Adrenal gland (tissue), 9 donors: ENCODE measurements at regions not wholly inside any gene's neighbourhood (a gene's known extent, or its start where the extent isn't known, plus 50 kb on each side); places are given as distances from the start of the nearest gene placed in this dataset.

ENCODE experiments used
- DNase-seq, 7 donors: peaks; one replicate each; pipeline ENCODE4 v3.0.0-alpha.2; 2019 to 2020
- H3K27ac ChIP-seq, 5 donors: fragments of 200-600 bp; sonication (generic) in 4 of 5; 1 replicate in 3 of 5; 2 replicates in 2 of 5; pipeline versions ENCODE4 v1.5.1 to v1.8.0; 2016 to 2020; ENCODE audit warnings: mild to moderate bottlenecking in 1 of 5
- H3K27me3 ChIP-seq: fragments of 200-600 bp; 2 replicates; pipeline ENCODE4 v1.8.0; 2021
- H3K36me3 ChIP-seq, 2 donors: fragments of 200-600 bp; replicated peaks in 1 of 2; 1 replicate in 1 of 2; 2 replicates in 1 of 2; pipeline versions ENCODE4 v1.5.1 to v1.8.0; 2018 to 2022
- H3K4me1 ChIP-seq, 2 donors: fragments of 200-600 bp; replicated peaks in 1 of 2; 1 replicate in 1 of 2; 2 replicates in 1 of 2; pipeline versions ENCODE4 v1.5.1 to v1.8.0; 2018 to 2021
- H3K4me3 ChIP-seq, 4 donors: fragments of 200-600 bp; sonication (generic) in 3 of 4; one replicate each; pipeline ENCODE4 v1.5.1; 2016 to 2018
- H3K9me3 ChIP-seq, 3 donors: fragments of 200-600 bp; sonication (generic) in 1 of 3; replicated peaks in 1 of 3; 1 replicate in 2 of 3; 2 replicates in 1 of 3; pipeline versions ENCODE4 v1.5.1 to v1.8.0; 2016 to 2021
- POLR2A ChIP-seq, 2 donors: fragments of 450-650 bp; IDR thresholded peaks; one replicate each; pipeline ENCODE4 v1.6.1; 2017; ENCODE audit warnings: antibody characterized with exemption in 2 of 2, mild to moderate bottlenecking in 2 of 2, moderate library complexity in 1 of 2
- WGBS, 4 donors: extraction: QIAGEN DNeasy Blood & Tissue Kit in 2 of 4; methylation state at CpG; one replicate each; pipeline versions ENCODE4 v1.1.5 to v1.1.7; 2013 to 2017; 5-methylcytosine and 5-hydroxymethylcytosine counted together
- intact Hi-C, 2 donors: fragments of 100-400 bp; cut with DNase I; formaldehyde crosslinking; loops; one replicate each; pipeline versions ENCODE4 v1.14.1 to v1.15.0; 2022 to 2023
- TF ChIP-seq, protein P1 (sequence below), 6 experiments: fragments of 450-650 bp in 4 of 6; fragments of 200-600 bp in 2 of 6; sonication (generic) in 1 of 6; IDR thresholded peaks; 1 replicate in 5 of 6; 2 replicates in 1 of 6; pipeline versions ENCODE4 v1.5.1 to v1.8.0; 2016 to 2021; ENCODE audit warnings: antibody characterized with exemption in 6 of 6, mild to moderate bottlenecking in 2 of 6, moderate library complexity in 1 of 6
- donor health status: healthy with polysubstance abuse.
- donor health status: Bipolar disorder and iron deficiency.
- donor health status: DM: yes; HTN: yes; CAD: no.
- donor health status: DM: no; HTN: no; CAD: no.
- donor health status: DM: no; HTN: no; CAD: no.

DNA sequence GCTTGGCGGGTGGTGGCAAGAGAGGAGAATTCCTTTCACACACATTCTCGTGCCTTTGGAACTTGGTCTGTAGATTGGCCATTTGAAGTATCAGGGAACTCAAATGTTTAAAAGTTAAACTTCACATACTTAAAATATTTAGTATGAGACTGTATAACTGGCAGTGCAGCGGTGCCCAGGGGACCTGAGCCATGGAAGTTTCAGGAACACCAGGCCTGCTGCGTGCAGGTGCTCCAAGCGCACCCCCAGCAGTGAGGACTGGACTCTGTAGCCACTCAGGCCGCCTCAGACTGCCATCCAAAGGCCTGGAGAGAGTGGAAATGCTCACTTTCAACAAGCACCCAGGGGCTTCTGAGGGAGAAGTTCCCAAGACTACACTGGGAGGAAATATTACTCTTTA lies 273.5 kb upstream of the IRX2 start:
- Histone ChIP-seq H3K27me3 (no peaks in the 10 kb centered on the region), H3K27ac (no peak overlapping the region), H3K9me3 (no peaks in the 10 kb centered on the region), H3K4me3 (no peak overlapping the region), H3K36me3 (no peaks in the 10 kb centered on the region), H3K4me1 (no peaks in the 10 kb centered on the region)
- intact Hi-C loops = no loop called here
- 70 to 78% (median 75%) methylated on average over 6 of the region's 6 CpGs for WGBS, 4 donors
- TF ChIP-seq, protein P1, sequence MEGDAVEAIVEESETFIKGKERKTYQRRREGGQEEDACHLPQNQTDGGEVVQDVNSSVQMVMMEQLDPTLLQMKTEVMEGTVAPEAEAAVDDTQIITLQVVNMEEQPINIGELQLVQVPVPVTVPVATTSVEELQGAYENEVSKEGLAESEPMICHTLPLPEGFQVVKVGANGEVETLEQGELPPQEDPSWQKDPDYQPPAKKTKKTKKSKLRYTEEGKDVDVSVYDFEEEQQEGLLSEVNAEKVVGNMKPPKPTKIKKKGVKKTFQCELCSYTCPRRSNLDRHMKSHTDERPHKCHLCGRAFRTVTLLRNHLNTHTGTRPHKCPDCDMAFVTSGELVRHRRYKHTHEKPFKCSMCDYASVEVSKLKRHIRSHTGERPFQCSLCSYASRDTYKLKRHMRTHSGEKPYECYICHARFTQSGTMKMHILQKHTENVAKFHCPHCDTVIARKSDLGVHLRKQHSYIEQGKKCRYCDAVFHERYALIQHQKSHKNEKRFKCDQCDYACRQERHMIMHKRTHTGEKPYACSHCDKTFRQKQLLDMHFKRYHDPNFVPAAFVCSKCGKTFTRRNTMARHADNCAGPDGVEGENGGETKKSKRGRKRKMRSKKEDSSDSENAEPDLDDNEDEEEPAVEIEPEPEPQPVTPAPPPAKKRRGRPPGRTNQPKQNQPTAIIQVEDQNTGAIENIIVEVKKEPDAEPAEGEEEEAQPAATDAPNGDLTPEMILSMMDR (IDR thresholded peaks at IDR 0.05) = no peak
- no peak for TF ChIP-seq POLR2A (IDR thresholded peaks at IDR 0.05)
- DNase-seq = peak in 1 of 7 donors; percentile 24

DNA sequence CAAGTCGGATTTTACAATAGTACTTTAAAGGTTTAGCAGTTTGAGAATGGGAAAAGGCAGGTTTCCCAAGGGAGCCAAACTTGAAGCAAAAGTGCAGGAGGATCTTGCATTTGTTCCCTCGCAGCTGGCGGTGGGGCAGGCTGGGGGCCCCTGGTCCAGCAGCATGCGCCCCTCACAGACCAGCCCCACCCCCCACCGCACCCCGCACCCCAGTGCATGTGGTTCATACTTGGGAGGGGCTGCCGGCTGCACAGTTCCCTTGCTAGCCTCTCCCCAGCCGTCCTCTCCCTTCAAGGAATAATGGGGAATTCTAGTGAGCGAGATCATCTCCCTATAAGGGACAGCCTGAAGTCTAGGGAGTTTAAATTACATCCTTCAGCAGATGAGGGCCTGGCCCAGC lies 273.1 kb upstream of the IRX2 start:
- no peaks in the 10 kb centered on the region for H3K27me3 ChIP-seq
- H3K36me3 ChIP-seq = no peaks in the 10 kb centered on the region
- DNase-seq = no peak
- H3K9me3 ChIP-seq = no peaks in the 10 kb centered on the region
- intact Hi-C loops = no loop called here
- WGBS, 4 donors = 47 to 68% (median 65%) methylated on average over 5 to 9 of the region's 9 CpGs
- no peaks in the 10 kb centered on the region for H3K4me1 ChIP-seq
- no peak overlapping the region for H3K4me3 ChIP-seq
- no peak for TF ChIP-seq POLR2A (IDR thresholded peaks at IDR 0.05)
- TF ChIP-seq, protein P1 (IDR thresholded peaks at IDR 0.05) = no peak
- no peak overlapping the region for H3K27ac ChIP-seq

DNA sequence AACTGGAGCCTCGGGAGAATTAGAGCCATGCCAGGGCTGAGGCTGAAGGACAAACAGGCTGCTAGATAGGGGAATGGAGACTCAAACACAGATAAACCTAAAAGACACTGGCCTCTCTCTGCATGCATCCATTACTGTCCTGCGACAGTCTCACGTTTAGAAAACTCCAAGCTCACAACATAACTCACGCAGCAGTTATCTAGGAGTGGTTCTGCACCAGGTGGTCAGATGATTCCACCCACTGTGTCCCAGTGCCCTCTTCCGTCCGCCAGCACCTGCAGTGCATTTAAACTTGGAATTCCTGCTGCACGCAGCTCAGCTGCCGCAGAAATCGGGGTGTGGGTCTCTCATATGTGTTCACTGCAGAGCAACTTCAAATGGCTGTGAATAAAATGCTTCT lies 272.6 kb upstream of the IRX2 start:
- intact Hi-C loops = no loop called here
- H3K36me3 ChIP-seq = no peaks in the 10 kb centered on the region
- H3K27me3 ChIP-seq = no peaks in the 10 kb centered on the region
- no peak for TF ChIP-seq POLR2A (IDR thresholded peaks at IDR 0.05)
- TF ChIP-seq, protein P1 (IDR thresholded peaks at IDR 0.05) = no peak
- no peaks in the 10 kb centered on the region for H3K9me3 ChIP-seq
- DNase-seq = peak in 1 of 7 donors; percentile 13
- H3K27ac ChIP-seq = no peak overlapping the region
- H3K4me3 ChIP-seq = no peak overlapping the region
- 57 to 79% (median 68%) methylated on average over 9 of the region's 9 CpGs for WGBS, 4 donors
- H3K4me1 ChIP-seq = no peaks in the 10 kb centered on the region

DNA sequence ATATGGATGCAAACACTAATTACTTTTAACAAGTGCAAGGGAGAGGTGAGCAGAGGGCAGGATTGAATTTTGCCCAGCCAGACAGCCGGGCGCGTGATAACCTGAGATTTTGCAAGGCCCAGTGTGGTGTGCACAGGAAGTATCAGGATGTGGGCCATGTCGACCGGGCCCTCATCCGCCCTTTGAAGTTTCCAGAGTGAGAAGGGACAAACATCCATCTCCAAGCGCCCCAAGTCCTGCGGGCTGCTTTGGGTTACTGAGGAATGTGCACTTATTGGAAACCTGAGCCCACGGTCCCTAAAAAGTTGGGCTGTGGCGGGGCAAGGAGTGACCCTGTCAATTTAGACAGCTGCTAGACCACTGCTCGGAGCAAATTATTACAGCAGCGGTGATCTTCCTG lies 272.2 kb upstream of the IRX2 start:
- WGBS, 4 donors = 72 to 76% (median 74%) methylated on average over 11 to 12 of the region's 12 CpGs
- TF ChIP-seq, protein P1 (IDR thresholded peaks at IDR 0.05) = no peak
- no peak for TF ChIP-seq POLR2A (IDR thresholded peaks at IDR 0.05)
- Histone ChIP-seq H3K27ac (no peak overlapping the region), H3K9me3 (no peaks in the 10 kb centered on the region), H3K4me3 (no peak overlapping the region), H3K36me3 (no peaks in the 10 kb centered on the region), H3K27me3 (no peaks in the 10 kb centered on the region), H3K4me1 (no peaks in the 10 kb centered on the region)
- intact Hi-C loops = no loop called here
- DNase-seq = peak in 1 of 7 donors; percentile 3
